Transverse colon (tissue), 4 donors: ENCODE measurements at regions not wholly inside any gene's neighbourhood (a gene's known extent, or its start where the extent isn't known, plus 50 kb on each side); places are given as distances from the start of the nearest gene placed in this dataset.
"Not testable (repeated sequence)": the region's sequence is repeated elsewhere in the genome, so short reads cannot be mapped to it uniquely, and the experiment has no call there.

Experiments
- CTCF ChIP-seq, 5 experiments: fragments of 200-600 bp in 3 of 5; fragments of 450-650 bp in 2 of 5; sonication (generic) in 3 of 5; IDR thresholded peaks; 1 replicate in 2 of 5; 2 replicates in 3 of 5; pipeline ENCODE4 v1.5.1; 2016 to 2017; ENCODE audit warnings: antibody characterized with exemption in 5 of 5, inconsistent platforms in 3 of 5, mild to moderate bottlenecking in 2 of 5, moderate library complexity in 1 of 5
- EP300 ChIP-seq: sonication (generic); formaldehyde crosslinking; IDR thresholded peaks from one replicate; pipeline ENCODE4 v1.6.1; 2017; ENCODE audit warnings: antibody characterized with exemption, low read depth
- POLR2A ChIP-seq: fragments of 450-650 bp; IDR thresholded peaks from one replicate; pipeline ENCODE4 v1.6.1; 2016; ENCODE audit warnings: antibody characterized with exemption, mild to moderate bottlenecking, moderate library complexity
- POLR2AphosphoS5 ChIP-seq, 3 donors: sonication (generic); formaldehyde crosslinking; IDR thresholded peaks; one replicate each; pipeline ENCODE4 v1.6.1; 2016; ENCODE audit warnings: antibody characterized with exemption in 3 of 3

- not testable (repeated sequence) for TF ChIP-seq CTCF (IDR thresholded peaks at IDR 0.05); POLR2A; POLR2AphosphoS5 (IDR thresholded peaks at IDR 0.05); EP300
These were observed 537.6 kb upstream of the RAG2 start for GRCh38 chr11:37135606-37136005.
